ENCODE measurements at regions not wholly inside any gene's neighbourhood (a gene's known extent, or its start where the extent isn't known, plus 50 kb on each side); places are given as distances from the start of the nearest gene placed in this dataset.

DNA sequence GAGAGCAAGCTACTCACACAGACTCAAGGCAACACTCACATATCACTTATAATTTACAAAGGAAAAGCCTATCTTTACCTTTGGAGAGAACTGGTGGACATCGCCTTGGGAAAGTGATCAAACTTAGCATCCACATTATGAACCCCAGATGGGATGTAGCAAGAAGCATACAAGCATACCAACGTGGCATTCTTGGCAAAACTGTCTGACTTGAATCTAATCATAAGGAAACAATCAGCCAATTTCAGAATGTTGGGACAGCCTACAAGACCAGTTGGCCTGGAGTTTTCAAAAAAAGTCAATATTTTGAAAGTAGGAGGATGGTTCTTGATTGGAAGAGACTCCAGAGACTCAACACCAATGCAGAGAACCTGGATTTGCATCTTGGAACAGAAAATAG is 79.1 kb upstream of the PMAIP1 start:
- TF ChIP-seq, protein P1, sequence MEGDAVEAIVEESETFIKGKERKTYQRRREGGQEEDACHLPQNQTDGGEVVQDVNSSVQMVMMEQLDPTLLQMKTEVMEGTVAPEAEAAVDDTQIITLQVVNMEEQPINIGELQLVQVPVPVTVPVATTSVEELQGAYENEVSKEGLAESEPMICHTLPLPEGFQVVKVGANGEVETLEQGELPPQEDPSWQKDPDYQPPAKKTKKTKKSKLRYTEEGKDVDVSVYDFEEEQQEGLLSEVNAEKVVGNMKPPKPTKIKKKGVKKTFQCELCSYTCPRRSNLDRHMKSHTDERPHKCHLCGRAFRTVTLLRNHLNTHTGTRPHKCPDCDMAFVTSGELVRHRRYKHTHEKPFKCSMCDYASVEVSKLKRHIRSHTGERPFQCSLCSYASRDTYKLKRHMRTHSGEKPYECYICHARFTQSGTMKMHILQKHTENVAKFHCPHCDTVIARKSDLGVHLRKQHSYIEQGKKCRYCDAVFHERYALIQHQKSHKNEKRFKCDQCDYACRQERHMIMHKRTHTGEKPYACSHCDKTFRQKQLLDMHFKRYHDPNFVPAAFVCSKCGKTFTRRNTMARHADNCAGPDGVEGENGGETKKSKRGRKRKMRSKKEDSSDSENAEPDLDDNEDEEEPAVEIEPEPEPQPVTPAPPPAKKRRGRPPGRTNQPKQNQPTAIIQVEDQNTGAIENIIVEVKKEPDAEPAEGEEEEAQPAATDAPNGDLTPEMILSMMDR (IDR thresholded peaks at IDR 0.05), result no peak
- no peak for TF ChIP-seq POLR2AphosphoS5 (IDR thresholded peaks at IDR 0.05)
